Thoracic aorta (tissue), 2 donors: ENCODE measurements at regions not wholly inside any gene's neighbourhood (a gene's known extent, or its start where the extent isn't known, plus 50 kb on each side); places are given as distances from the start of the nearest gene placed in this dataset.

ENCODE experiments used
- ATAC-seq: fragments of 150-250 bp; one replicate; pipeline ENCODE4 v1.8.0; 2017; ENCODE audit warnings: low read depth; ENCODE audit not compliant: insufficient number of reproducible peaks, low FRiP score
- DNase-seq: peaks from one replicate; pipeline ENCODE4 v3.0.0-alpha.2; 2020; ENCODE audit warnings: low spot score
- H3K27ac ChIP-seq, 2 donors: fragments of 200-600 bp; sonication (generic); 1 replicate in 1 of 2; 2 replicates in 1 of 2; pipeline ENCODE4 v1.5.1; 2016; ENCODE audit warnings: mild to moderate bottlenecking in 2 of 2, moderate library complexity in 2 of 2
- H3K27me3 ChIP-seq: fragments of 200-600 bp; sonication (generic); replicated peaks from 2 replicates; pipeline ENCODE4 v1.6.0; 2016; ENCODE audit warnings: mild to moderate bottlenecking; ENCODE audit not compliant: insufficient read depth
- H3K36me3 ChIP-seq: fragments of 200-600 bp; sonication (generic); one replicate; pipeline ENCODE4 v1.5.1; 2016
- H3K4me1 ChIP-seq, 2 donors: fragments of 200-600 bp; sonication (generic); 1 replicate in 1 of 2; 2 replicates in 1 of 2; pipeline versions ENCODE4 v1.5.1 to v1.6.0; 2016; ENCODE audit warnings: low read depth in 2 of 2, mild to moderate bottlenecking in 1 of 2; ENCODE audit not compliant: control insufficient read depth in 1 of 2
- H3K4me3 ChIP-seq: fragments of 200-600 bp; sonication (generic); 2 replicates; pipeline ENCODE4 v1.5.1; 2016; ENCODE audit warnings: mild to moderate bottlenecking
- H3K9me3 ChIP-seq: fragments of 200-600 bp; sonication (generic); 2 replicates; pipeline ENCODE4 v1.5.1; 2016
- TF ChIP-seq, protein P1 (sequence below): fragments of 200-600 bp; sonication (generic); IDR thresholded peaks from one replicate; pipeline ENCODE4 v1.5.1; 2019; ENCODE audit warnings: antibody characterized with exemption

- peaks cover 5 to 26% of the 10 kb centered on the region in 2 donors for H3K4me1 ChIP-seq
- no peaks in the 10 kb centered on the region for H3K9me3 ChIP-seq
- TF ChIP-seq, protein P1, sequence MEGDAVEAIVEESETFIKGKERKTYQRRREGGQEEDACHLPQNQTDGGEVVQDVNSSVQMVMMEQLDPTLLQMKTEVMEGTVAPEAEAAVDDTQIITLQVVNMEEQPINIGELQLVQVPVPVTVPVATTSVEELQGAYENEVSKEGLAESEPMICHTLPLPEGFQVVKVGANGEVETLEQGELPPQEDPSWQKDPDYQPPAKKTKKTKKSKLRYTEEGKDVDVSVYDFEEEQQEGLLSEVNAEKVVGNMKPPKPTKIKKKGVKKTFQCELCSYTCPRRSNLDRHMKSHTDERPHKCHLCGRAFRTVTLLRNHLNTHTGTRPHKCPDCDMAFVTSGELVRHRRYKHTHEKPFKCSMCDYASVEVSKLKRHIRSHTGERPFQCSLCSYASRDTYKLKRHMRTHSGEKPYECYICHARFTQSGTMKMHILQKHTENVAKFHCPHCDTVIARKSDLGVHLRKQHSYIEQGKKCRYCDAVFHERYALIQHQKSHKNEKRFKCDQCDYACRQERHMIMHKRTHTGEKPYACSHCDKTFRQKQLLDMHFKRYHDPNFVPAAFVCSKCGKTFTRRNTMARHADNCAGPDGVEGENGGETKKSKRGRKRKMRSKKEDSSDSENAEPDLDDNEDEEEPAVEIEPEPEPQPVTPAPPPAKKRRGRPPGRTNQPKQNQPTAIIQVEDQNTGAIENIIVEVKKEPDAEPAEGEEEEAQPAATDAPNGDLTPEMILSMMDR: no peak
- DNase-seq: no peak
- ATAC-seq: no peak
- H3K36me3 ChIP-seq: no peaks in the 10 kb centered on the region
- no peaks in the 10 kb centered on the region for H3K27me3 ChIP-seq
- no peak overlapping the region for H3K27ac ChIP-seq
- no peak overlapping the region for H3K4me3 ChIP-seq
Measured at GRCh38 chr4:10169839-10170387, 53.3 kb upstream of the WDR1 start.

- Histone ChIP-seq H3K27me3 (no peaks in the 10 kb centered on the region), H3K27ac (no peak overlapping the region), H3K9me3 (no peaks in the 10 kb centered on the region), H3K36me3 (no peaks in the 10 kb centered on the region), H3K4me3 (no peak overlapping the region), H3K4me1 (peaks cover 0 to 9% of the 10 kb centered on the region in 2 donors)
- ATAC-seq (no peak), DNase-seq (no peak)
- TF ChIP-seq, protein P1: no peak
Measured at GRCh38 chr4:10168151-10168550, 51.6 kb upstream of the WDR1 start.

DNA sequence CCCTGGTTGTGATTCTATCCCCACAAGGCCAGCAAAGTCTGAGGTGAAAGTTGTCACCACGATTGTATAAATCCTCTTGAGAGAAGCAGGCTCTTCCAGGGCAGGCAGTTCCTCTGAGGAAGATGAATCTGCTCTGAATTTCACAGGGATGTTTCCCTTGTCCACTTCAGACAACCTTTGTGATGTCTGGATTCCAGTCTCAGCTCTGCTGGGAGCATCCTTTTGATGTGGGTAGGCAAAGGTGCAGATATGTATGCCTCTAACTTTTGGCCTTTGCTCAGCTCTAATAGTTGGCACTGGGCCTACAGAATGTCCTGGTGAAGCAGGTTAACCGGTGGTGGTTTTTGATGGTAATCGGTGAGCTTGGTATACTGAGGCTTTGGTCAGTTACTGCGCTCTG is 50.6 kb upstream of the WDR1 start:
- TF ChIP-seq, protein P1: no peak
- no peak for DNase-seq
- Histone ChIP-seq H3K4me3 (no peak overlapping the region), H3K4me1 (no peaks in the 10 kb centered on the region), H3K9me3 (no peaks in the 10 kb centered on the region), H3K27ac (no peak overlapping the region), H3K27me3 (no peaks in the 10 kb centered on the region), H3K36me3 (no peaks in the 10 kb centered on the region)
- ATAC-seq: no peak
